Smooth muscle cell of the brain vasculature (primary cell): ENCODE measurements at regions not wholly inside any gene's neighbourhood (a gene's known extent, or its start where the extent isn't known, plus 50 kb on each side); places are given as distances from the start of the nearest gene placed in this dataset.
"Not testable (repeated sequence)": the region's sequence is repeated elsewhere in the genome, so short reads cannot be mapped to it uniquely, and the experiment has no call there.

ENCODE experiments used
- DNase-seq: peaks from one replicate; pipeline ENCODE4 v3.0.0-alpha.2; 2012; ENCODE audit warnings: low read depth, low spot score

GRCh38 chr22:26769663-26770062 lies 112.3 kb downstream of the MIAT start:
- no peak for DNase-seq

GRCh38 chr22:26770624-26771023 lies 113.2 kb downstream of the MIAT start:
- DNase-seq = no peak

- DNase-seq = not testable (repeated sequence)
Observed at GRCh38 chr22:26773054-26773453, 115.7 kb downstream of the MIAT start.

GRCh38 chr22:26775394-26775793 lies 118.0 kb downstream of the MIAT start:
- no peak for DNase-seq

GRCh38 chr22:26777156-26777801 lies 119.9 kb downstream of the MIAT start:
- no peak for DNase-seq

GRCh38 chr22:26778372-26778771 lies 121.0 kb downstream of the MIAT start:
- no peak for DNase-seq

- DNase-seq = no peak
Observed at GRCh38 chr22:26779108-26779507, 121.7 kb downstream of the MIAT start.

GRCh38 chr22:26779929-26780328 lies 122.5 kb downstream of the MIAT start:
- no peak for DNase-seq

GRCh38 chr22:26780521-26780920 lies 123.1 kb downstream of the MIAT start:
- no peak for DNase-seq

GRCh38 chr22:26781062-26781461 lies 123.7 kb downstream of the MIAT start:
- no peak for DNase-seq

- DNase-seq = no peak
Observed at GRCh38 chr22:26781596-26781995, 124.2 kb downstream of the MIAT start.

- DNase-seq = no peak
Observed at GRCh38 chr22:26783885-26784284, 126.5 kb downstream of the MIAT start.

GRCh38 chr22:26784772-26785171 lies 127.4 kb downstream of the MIAT start:
- no peak for DNase-seq

- DNase-seq = no peak
Observed at GRCh38 chr22:26785932-26786331, 128.5 kb downstream of the MIAT start.

- DNase-seq = no peak
Observed at GRCh38 chr22:26786398-26786797, 129.0 kb downstream of the MIAT start.

GRCh38 chr22:26789951-26790350 lies 132.6 kb downstream of the MIAT start:
- DNase-seq = no peak

- DNase-seq = no peak
Observed at GRCh38 chr22:26792522-26792921, 135.1 kb downstream of the MIAT start.

GRCh38 chr22:26796785-26797184 lies 139.4 kb downstream of the MIAT start:
- no peak for DNase-seq

GRCh38 chr22:26797910-26798309 lies 140.5 kb downstream of the MIAT start:
- no peak for DNase-seq

GRCh38 chr22:26798462-26799065 lies 141.2 kb downstream of the MIAT start:
- no peak for DNase-seq

GRCh38 chr22:26800858-26801257 lies 143.5 kb downstream of the MIAT start:
- no peak for DNase-seq

GRCh38 chr22:26801449-26801848 lies 144.1 kb downstream of the MIAT start:
- no peak for DNase-seq

- no peak for DNase-seq
Observed at GRCh38 chr22:26804315-26804714, 146.9 kb downstream of the MIAT start.
